ENCODE measurements at regions not wholly inside any gene's neighbourhood (a gene's known extent, or its start where the extent isn't known, plus 50 kb on each side); places are given as distances from the start of the nearest gene placed in this dataset.

DNA sequence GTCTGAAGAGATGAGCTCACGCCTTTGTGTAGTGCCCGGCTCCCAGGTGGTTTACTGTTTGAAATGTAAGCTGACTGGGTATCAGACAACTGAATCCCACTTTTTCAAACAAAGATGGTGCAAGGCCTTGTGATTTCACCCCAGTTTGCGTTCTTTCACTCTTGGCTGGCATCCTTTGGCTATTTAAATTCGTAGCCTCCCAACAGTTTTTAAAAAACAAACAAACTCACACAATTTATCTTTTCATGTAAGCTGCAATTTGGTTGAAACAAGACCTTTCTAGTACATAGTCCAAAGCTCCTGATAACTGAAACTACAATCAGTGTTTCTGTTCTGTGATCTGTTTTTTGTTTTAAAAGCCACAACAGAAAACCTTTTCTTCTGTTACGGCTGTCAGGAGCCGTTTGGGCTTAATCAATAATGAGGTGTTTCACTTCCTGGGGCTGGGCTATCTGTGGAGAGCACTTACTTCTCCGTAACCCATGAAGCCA lies 65.1 kb upstream of the NPAS1 start:
- TF ChIP-seq, protein P1, sequence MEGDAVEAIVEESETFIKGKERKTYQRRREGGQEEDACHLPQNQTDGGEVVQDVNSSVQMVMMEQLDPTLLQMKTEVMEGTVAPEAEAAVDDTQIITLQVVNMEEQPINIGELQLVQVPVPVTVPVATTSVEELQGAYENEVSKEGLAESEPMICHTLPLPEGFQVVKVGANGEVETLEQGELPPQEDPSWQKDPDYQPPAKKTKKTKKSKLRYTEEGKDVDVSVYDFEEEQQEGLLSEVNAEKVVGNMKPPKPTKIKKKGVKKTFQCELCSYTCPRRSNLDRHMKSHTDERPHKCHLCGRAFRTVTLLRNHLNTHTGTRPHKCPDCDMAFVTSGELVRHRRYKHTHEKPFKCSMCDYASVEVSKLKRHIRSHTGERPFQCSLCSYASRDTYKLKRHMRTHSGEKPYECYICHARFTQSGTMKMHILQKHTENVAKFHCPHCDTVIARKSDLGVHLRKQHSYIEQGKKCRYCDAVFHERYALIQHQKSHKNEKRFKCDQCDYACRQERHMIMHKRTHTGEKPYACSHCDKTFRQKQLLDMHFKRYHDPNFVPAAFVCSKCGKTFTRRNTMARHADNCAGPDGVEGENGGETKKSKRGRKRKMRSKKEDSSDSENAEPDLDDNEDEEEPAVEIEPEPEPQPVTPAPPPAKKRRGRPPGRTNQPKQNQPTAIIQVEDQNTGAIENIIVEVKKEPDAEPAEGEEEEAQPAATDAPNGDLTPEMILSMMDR (IDR thresholded peaks at IDR 0.05; ENCODE audit: poor library complexity) = no peak
- TF ChIP-seq EZH2 (IDR thresholded peaks at IDR 0.05; ENCODE audit: borderline replicate concordance) = no peak
- TF ChIP-seq EZH2phosphoT487 (IDR thresholded peaks at IDR 0.05; ENCODE audit: low read depth, severe bottlenecking, unreplicated experiment) = no peak

Data from hepatocyte (in vitro differentiated cells).